GM23338 (cell line): ENCODE measurements at regions not wholly inside any gene's neighbourhood (a gene's known extent, or its start where the extent isn't known, plus 50 kb on each side); places are given as distances from the start of the nearest gene placed in this dataset.

ENCODE experiments used
- CREB1 ChIP-seq: fragments of 250-450 bp; sonication (Bioruptor Pico); IDR thresholded peaks from 2 replicates; pipeline ENCODE4 v1.5.0; 2020; ENCODE audit warnings: low read depth, mild to moderate bottlenecking, moderate library complexity
- CTCF ChIP-seq, 2 experiments: fragments of 200-600 bp in 1 of 2; sonication (generic) in 1 of 2; conservative IDR thresholded peaks; 2 replicates each; pipeline versions ENCODE4 v1.5.1 to v1.6.1; 2016 to 2017; ENCODE audit warnings: antibody characterized with exemption in 2 of 2, low read depth in 2 of 2, mild to moderate bottlenecking in 2 of 2, moderate library complexity in 1 of 2
- ETS1 ChIP-seq: IDR thresholded peaks from 2 replicates; pipeline ENCODE4 v1.6.1; 2016; ENCODE audit warnings: antibody characterized with exemption
- EZH2 ChIP-seq: fragments of 200-600 bp; sonication (generic); IDR thresholded peaks from one replicate; pipeline ENCODE4 v1.8.0; 2017; ENCODE audit warnings: antibody characterized with exemption, mild to moderate bottlenecking, low read depth; ENCODE audit not compliant: unreplicated experiment
- EZH2phosphoT487 ChIP-seq: fragments of 200-600 bp; sonication (generic); IDR thresholded peaks from one replicate; pipeline ENCODE4 v1.8.1; 2018; ENCODE audit warnings: antibody characterized with exemption; ENCODE audit not compliant: unreplicated experiment
- JUNB ChIP-seq: IDR thresholded peaks from one replicate; pipeline ENCODE4 v1.6.1; 2016; ENCODE audit warnings: antibody characterized with exemption; ENCODE audit not compliant: unreplicated experiment
- NANOG ChIP-seq: IDR thresholded peaks from 2 replicates; pipeline ENCODE4 v1.6.1; 2016; ENCODE audit warnings: antibody characterized with exemption, borderline replicate concordance
- POLR2AphosphoS5 ChIP-seq: IDR thresholded peaks from 2 replicates; pipeline ENCODE4 v1.6.1; 2016; ENCODE audit warnings: antibody characterized with exemption, low read depth
- REST ChIP-seq: IDR thresholded peaks from one replicate; pipeline ENCODE4 v1.6.1; 2018; ENCODE audit warnings: antibody characterized with exemption; ENCODE audit not compliant: unreplicated experiment
- ZNF114 ChIP-seq: fragments of 250-450 bp; sonication (Bioruptor Pico); IDR thresholded peaks from 2 replicates; pipeline ENCODE4 v1.5.0; 2020; ENCODE audit warnings: mild to moderate bottlenecking, moderate library complexity
- ZNF331 ChIP-seq: fragments of 250-450 bp; sonication (Bioruptor Pico); IDR thresholded peaks from 2 replicates; pipeline ENCODE4 v1.5.0; 2020; ENCODE audit warnings: low read depth, mild to moderate bottlenecking, moderate library complexity
- ZNF462 ChIP-seq: fragments of 250-450 bp; sonication (Bioruptor Pico); IDR thresholded peaks from 2 replicates; pipeline ENCODE4 v1.5.0; 2020; ENCODE audit warnings: mild to moderate bottlenecking, moderate library complexity

- TF ChIP-seq CTCF (conservative IDR thresholded peaks at IDR 0.05; ENCODE audit: low read depth in 2 of 2) (peak; percentile 77 to 85), JUNB (no peak), EZH2 (no peak), REST (no peak), CREB1 (no peak), EZH2phosphoT487 (no peak), POLR2AphosphoS5 (no peak), NANOG (no peak), ZNF114 (no peak), ETS1 (no peak), ZNF331 (CRISPR knock-in tag) (no peak), ZNF462 (CRISPR knock-in tag) (no peak)
Observed at GRCh38 chr9:10855847-10856246, 243.0 kb upstream of the PTPRD start.
